Panc1 (cell line): ENCODE measurements at regions not wholly inside any gene's neighbourhood (a gene's known extent, or its start where the extent isn't known, plus 50 kb on each side); places are given as distances from the start of the nearest gene placed in this dataset.

Experiments used
- ATAC-seq: fragments of 200-7000 bp; cut with Tn5 transposase; 2 replicates; pipeline ENCODE4 v1.9.1; 2020; ENCODE audit warnings: mild to moderate bottlenecking, moderate library complexity
- BruUV-seq: library from RNA; stranded (reverse); fragments of 400-500 nt; replicated peaks from 2 replicates; lab custom pipeline; 2021; lab: Mats Ljungman, UMichigan
- CTCF ChIA-PET: fragments of 300-600 bp; sonication (Branson Sonifier 250); formaldehyde crosslinking; loops from one replicate; lab custom pipeline; 2022; ENCODE audit warnings: antibody characterized with exemption; lab: Charles Lee
- POLR2A ChIA-PET: fragments of 300-600 bp; sonication (Branson Sonifier 250); formaldehyde crosslinking; loops from one replicate; lab custom pipeline; 2022; ENCODE audit warnings: antibody characterized with exemption; lab: Charles Lee
- DNase-seq: peaks from one replicate; pipeline ENCODE4 v3.0.0-alpha.2; 2010; ENCODE audit warnings: low read depth, low spot score
- H3K27ac ChIP-seq: 2 replicates; pipeline ENCODE4 v1.5.1; 2011; ENCODE audit warnings: mild to moderate bottlenecking, low read length, inconsistent platforms
- H3K27me3 ChIP-seq: fragments of 200-500 bp; sonication (Bioruptor generic); 2 replicates; pipeline ENCODE4 v1.6.0; 2014; ENCODE audit warnings: low read length, inconsistent platforms; ENCODE audit not compliant: control insufficient read depth, insufficient read depth
- H3K36me3 ChIP-seq: fragments of 200-500 bp; sonication (Bioruptor generic); 2 replicates; pipeline ENCODE4 v1.5.1; 2014; ENCODE audit warnings: inconsistent platforms, mild to moderate bottlenecking, low read length, moderate library complexity; ENCODE audit not compliant: control insufficient read depth, insufficient read depth
- H3K4me1 ChIP-seq: 2 replicates; pipeline ENCODE4 v1.5.1; 2011; ENCODE audit warnings: inconsistent platforms, mild to moderate bottlenecking, low read length, moderate library complexity; ENCODE audit not compliant: control insufficient read depth, insufficient read depth
- H3K4me3 ChIP-seq, 2 experiments: 2 replicates each; pipeline ENCODE4 v1.5.1; 2011 to 2012; ENCODE audit warnings: low read depth in 2 of 2, low read length in 2 of 2, mild to moderate bottlenecking in 2 of 2, inconsistent platforms in 1 of 2, moderate library complexity in 1 of 2
- H3K9me3 ChIP-seq: fragments of 200-500 bp; sonication (Bioruptor generic); 2 replicates; pipeline ENCODE4 v1.5.1; 2014; ENCODE audit warnings: low read depth, mild to moderate bottlenecking, inconsistent platforms, low read length, moderate library complexity; ENCODE audit not compliant: control insufficient read depth, insufficient read depth
- POLR2AphosphoS5 ChIP-seq: IDR thresholded peaks from 2 replicates; pipeline ENCODE4 v1.6.1; 2012; ENCODE audit warnings: mild to moderate bottlenecking, low read depth, low read length, moderate library complexity
- SIN3A ChIP-seq: IDR thresholded peaks from 2 replicates; pipeline ENCODE4 v1.6.1; 2012; ENCODE audit warnings: low read depth, mild to moderate bottlenecking, low read length, moderate library complexity, borderline replicate concordance; ENCODE audit not compliant: insufficient read depth
- TCF7L2 ChIP-seq: IDR thresholded peaks from 2 replicates; pipeline ENCODE4 v1.6.1; 2011; ENCODE audit warnings: mild to moderate bottlenecking, low read depth, low read length, inconsistent platforms
- in situ Hi-C: cut with HindIII; loops from 2 replicates; pipeline ENCODE4 v1.10.0; 2016; ENCODE audit warnings: low sequenced_read_pairs, low pct_unique_long_range_greater_than_20kb
- intact Hi-C: fragments of 100-400 bp; cut with micrococcal nuclease; formaldehyde crosslinking; loops from one replicate; pipeline ENCODE4 v1.10.0; 2022; ENCODE audit not compliant: unreplicated experiment
- TF ChIP-seq, protein P1 (sequence below), 2 experiments: IDR thresholded peaks; 2 replicates each; pipeline ENCODE4 v1.6.1; 2011 to 2012; ENCODE audit warnings: low read depth in 2 of 2, control low read depth in 1 of 2, low read length in 1 of 2, mild to moderate bottlenecking in 1 of 2, moderate library complexity in 1 of 2; ENCODE audit not compliant: insufficient read depth in 1 of 2
- TF ChIP-seq, protein P2 (sequence below): fragments of 450-650 bp; IDR thresholded peaks from 2 replicates; pipeline ENCODE4 v1.5.1; 2017; ENCODE audit warnings: mild to moderate bottlenecking

DNA sequence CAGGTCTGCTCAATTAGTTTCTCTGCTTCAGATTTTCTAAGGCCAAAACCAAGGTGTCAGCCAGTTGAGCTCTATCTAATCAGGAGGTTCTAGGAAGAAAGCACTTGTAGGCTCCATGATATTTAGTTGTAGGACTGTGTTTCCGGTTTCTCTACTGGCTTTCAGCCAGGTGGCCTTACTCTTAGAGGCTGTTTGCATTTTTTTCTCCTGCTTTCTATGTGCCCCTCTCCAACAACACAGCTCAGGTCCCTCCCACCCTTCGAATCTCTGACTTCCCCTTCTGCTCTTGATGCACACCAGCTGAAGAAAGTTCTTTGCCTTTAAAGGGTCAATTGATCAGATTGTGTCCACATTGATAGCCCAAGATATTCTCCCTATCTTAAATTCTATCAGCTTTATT is 245.2 kb downstream of the RAB28 start:
- intact Hi-C loops, result no loop called here
- POLR2A ChIA-PET, result no interaction called here
- H3K27ac ChIP-seq, result no peak overlapping the region
- H3K36me3 ChIP-seq, result no peaks in the 10 kb centered on the region
- no TSS peak for BruUV-seq
- H3K4me1 ChIP-seq, result no peaks in the 10 kb centered on the region
- H3K9me3 ChIP-seq, result no peaks in the 10 kb centered on the region
- H3K4me3 ChIP-seq, result no peak overlapping the region
- H3K27me3 ChIP-seq, result no peaks in the 10 kb centered on the region
- CTCF ChIA-PET, result interaction anchor here (0.5 kb wide), 1 partner anchor 9 kb away, joined by 3 read pairs; no protein-coding TSS in a partner anchor
- TF ChIP-seq, protein P1, sequence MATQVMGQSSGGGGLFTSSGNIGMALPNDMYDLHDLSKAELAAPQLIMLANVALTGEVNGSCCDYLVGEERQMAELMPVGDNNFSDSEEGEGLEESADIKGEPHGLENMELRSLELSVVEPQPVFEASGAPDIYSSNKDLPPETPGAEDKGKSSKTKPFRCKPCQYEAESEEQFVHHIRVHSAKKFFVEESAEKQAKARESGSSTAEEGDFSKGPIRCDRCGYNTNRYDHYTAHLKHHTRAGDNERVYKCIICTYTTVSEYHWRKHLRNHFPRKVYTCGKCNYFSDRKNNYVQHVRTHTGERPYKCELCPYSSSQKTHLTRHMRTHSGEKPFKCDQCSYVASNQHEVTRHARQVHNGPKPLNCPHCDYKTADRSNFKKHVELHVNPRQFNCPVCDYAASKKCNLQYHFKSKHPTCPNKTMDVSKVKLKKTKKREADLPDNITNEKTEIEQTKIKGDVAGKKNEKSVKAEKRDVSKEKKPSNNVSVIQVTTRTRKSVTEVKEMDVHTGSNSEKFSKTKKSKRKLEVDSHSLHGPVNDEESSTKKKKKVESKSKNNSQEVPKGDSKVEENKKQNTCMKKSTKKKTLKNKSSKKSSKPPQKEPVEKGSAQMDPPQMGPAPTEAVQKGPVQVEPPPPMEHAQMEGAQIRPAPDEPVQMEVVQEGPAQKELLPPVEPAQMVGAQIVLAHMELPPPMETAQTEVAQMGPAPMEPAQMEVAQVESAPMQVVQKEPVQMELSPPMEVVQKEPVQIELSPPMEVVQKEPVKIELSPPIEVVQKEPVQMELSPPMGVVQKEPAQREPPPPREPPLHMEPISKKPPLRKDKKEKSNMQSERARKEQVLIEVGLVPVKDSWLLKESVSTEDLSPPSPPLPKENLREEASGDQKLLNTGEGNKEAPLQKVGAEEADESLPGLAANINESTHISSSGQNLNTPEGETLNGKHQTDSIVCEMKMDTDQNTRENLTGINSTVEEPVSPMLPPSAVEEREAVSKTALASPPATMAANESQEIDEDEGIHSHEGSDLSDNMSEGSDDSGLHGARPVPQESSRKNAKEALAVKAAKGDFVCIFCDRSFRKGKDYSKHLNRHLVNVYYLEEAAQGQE (IDR thresholded peaks at IDR 0.05; ENCODE audit: insufficient read depth in 1 of 2, low read depth in 2 of 2, low read length in 1 of 2), result no peak
- no peak for TF ChIP-seq TCF7L2
- no peak for TF ChIP-seq SIN3A
- TF ChIP-seq POLR2AphosphoS5, result no peak
- TF ChIP-seq, protein P2, sequence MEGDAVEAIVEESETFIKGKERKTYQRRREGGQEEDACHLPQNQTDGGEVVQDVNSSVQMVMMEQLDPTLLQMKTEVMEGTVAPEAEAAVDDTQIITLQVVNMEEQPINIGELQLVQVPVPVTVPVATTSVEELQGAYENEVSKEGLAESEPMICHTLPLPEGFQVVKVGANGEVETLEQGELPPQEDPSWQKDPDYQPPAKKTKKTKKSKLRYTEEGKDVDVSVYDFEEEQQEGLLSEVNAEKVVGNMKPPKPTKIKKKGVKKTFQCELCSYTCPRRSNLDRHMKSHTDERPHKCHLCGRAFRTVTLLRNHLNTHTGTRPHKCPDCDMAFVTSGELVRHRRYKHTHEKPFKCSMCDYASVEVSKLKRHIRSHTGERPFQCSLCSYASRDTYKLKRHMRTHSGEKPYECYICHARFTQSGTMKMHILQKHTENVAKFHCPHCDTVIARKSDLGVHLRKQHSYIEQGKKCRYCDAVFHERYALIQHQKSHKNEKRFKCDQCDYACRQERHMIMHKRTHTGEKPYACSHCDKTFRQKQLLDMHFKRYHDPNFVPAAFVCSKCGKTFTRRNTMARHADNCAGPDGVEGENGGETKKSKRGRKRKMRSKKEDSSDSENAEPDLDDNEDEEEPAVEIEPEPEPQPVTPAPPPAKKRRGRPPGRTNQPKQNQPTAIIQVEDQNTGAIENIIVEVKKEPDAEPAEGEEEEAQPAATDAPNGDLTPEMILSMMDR, result no peak
- DNase-seq, result no peak
- no peak for ATAC-seq
- in situ Hi-C loops, result no loop called here

DNA sequence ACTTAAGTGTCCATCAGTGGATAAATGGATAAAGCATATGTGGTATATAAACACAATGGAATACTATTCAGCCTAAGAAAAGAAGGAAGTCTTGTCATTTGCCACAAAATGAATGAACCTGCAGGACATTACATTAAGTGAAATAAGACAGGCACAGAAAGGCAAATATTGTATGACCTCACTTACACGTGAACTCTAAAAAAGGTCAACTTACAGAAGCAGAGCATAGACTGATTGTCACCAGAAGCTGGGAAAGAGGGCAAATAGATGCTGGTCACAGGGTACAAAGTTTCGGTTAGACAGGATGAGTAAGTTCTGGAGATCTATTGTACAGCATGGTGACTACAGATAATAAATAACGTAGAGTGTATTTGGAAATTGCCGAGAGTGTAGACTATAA is 247.7 kb downstream of the RAB28 start:
- ChIA-PET CTCF (no interaction called here), POLR2A (no interaction called here)
- H3K4me1 ChIP-seq, result no peaks in the 10 kb centered on the region
- in situ Hi-C loops (no loop called here), intact Hi-C loops (no loop called here)
- no peaks in the 10 kb centered on the region for H3K36me3 ChIP-seq
- no peaks in the 10 kb centered on the region for H3K9me3 ChIP-seq
- no TSS peak for BruUV-seq
- DNase-seq (no peak), ATAC-seq (no peak)
- H3K27me3 ChIP-seq, result no peaks in the 10 kb centered on the region
- no peak overlapping the region for H3K27ac ChIP-seq
- no peak overlapping the region for H3K4me3 ChIP-seq
- TF ChIP-seq SIN3A (no peak), TCF7L2 (no peak), POLR2AphosphoS5 (no peak)
- TF ChIP-seq, protein P1 (IDR thresholded peaks at IDR 0.05; ENCODE audit: insufficient read depth in 1 of 2, low read depth in 2 of 2, low read length in 1 of 2), result no peak
- TF ChIP-seq, protein P2, result no peak
